Hindlimb muscle (tissue), 1 donor: ENCODE measurements at regions not wholly inside any gene's neighbourhood (a gene's known extent, or its start where the extent isn't known, plus 50 kb on each side); places are given as distances from the start of the nearest gene placed in this dataset.
"Not testable (repeated sequence)": the region's sequence is repeated elsewhere in the genome, so short reads cannot be mapped to it uniquely, and the experiment has no call there.

Experiments
- DNase-seq: peaks from one replicate; pipeline ENCODE4 v3.0.0-alpha.2; 2013

GRCh38 chr19:28196101-28196500 is 1016.9 kb downstream of the UQCRFS1 start:
- no peak for DNase-seq

GRCh38 chr19:28185646-28186045 is 1027.3 kb downstream of the UQCRFS1 start:
- DNase-seq = no peak

- DNase-seq = no peak
Measured at GRCh38 chr19:28184997-28185396, 1028.0 kb downstream of the UQCRFS1 start.

- no peak for DNase-seq
Measured at GRCh38 chr19:28176193-28176592, 1036.8 kb downstream of the UQCRFS1 start.

- DNase-seq = no peak
Measured at GRCh38 chr19:28171983-28172382, 1041.0 kb downstream of the UQCRFS1 start.

GRCh38 chr19:28170066-28170465 is 1042.9 kb downstream of the UQCRFS1 start:
- no peak for DNase-seq

DNA sequence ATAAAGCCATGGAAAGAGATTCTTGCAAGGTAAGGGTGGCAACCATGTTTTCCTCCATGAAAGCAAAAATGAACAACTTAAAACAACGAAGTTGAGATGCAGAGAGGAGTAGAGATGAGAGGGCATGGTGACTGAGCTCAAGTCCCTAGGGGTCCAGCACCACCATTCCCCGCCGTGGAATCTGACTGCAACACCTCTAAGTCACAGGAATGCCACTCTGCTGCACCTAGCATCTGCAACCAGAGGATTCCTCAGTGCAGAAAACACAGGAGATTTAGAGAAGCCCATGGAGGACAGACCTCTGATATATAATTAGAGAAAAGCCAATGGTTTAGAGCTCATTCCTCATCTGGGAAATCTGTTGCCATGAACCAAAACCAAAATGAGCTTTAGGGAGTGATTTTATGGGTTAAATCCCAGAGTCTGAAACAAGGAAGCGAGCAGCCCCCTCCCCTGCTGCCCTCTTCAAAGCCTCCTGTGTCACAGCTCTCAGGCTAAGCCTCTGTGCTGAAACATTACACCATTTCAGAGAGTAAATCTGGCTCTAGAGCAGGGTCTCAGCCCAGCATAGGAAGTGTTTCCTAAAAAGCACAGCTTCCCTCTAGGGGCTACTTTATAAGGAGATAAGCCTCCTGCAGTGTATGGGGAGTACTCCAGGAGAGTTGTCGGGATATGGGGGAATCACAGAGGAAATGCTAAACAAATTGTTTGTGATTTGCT is 1043.6 kb downstream of the UQCRFS1 start:
- peak; percentile 18 for DNase-seq

GRCh38 chr19:28168557-28168956 is 1044.4 kb downstream of the UQCRFS1 start:
- DNase-seq = no peak

DNA sequence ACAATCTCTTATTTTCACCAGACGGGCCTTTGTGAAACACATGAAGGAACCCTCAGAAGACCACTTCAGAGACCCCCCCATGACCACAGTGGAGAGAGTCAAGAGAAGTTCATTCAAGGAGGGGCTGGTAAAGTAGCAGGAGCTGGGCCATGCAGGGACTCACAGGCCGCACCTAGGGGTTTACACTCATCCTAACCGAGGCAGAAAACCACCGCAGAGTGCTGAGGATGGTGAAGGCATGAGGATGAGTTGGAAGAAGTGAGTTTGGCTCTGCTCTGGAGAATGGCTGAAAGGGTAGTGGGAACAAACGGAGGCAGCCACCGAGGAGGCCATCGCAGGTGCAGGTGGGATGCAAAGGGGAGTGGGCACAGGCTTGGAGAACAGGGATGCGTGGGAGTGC is 1046.9 kb downstream of the UQCRFS1 start:
- DNase-seq = no peak

GRCh38 chr19:28164214-28164613 is 1048.7 kb downstream of the UQCRFS1 start:
- DNase-seq = no peak

DNA sequence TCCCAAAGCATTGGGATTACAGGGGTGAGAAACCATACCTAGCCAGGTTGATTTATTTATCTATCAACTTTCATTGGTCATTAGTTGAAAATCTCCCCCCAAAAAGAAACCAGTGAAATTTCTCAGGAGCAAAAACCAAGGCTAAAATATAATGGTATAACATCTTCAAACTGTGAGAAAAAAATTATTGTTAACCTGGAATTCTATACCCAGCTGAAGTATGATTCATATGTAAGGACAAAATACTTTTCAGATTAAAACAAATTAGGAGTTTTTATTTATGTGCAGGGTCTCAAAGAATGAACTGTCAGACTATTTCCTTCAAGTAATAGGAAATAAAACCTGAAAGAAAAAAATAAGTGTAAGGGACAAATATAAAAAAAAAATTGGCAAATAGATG is 1053.9 kb downstream of the UQCRFS1 start:
- DNase-seq = no peak

DNA sequence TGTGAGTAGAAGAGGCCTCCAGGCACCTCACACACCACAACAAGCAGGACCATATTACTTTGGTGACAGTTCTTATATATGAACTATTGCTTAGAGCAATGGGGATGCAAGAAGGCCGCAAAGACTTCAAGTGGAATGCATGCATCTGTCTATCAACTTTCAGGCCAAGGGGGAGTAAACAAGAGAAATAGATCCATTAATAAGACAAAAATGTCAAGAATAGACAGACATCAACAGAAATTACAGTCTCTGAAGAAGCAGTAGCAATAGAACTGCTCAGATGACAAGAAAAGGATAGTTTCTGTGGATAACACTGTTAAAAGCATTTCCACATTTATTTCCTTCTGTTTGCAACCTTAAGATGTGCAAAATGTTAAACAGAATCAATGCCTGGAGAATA is 1057.7 kb downstream of the UQCRFS1 start:
- DNase-seq = no peak

DNA sequence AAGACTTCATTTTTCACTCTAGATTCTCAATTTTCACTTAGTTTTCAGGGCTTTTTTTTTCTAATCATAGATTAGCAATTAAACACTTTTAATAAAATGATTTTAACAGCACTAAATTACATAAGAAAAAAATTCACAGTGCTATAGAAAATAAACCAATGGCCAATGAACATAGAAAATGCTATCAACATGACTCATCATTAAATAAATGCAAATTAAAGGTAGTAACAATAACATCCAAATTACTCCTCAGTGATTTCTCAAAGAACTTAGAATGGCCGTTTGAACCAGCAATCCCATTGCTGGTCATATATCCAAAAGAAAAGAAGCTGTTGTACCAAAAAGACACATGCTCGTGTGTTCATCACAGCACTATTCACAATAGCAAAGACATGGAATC is 1058.9 kb downstream of the UQCRFS1 start:
- DNase-seq = no peak

DNA sequence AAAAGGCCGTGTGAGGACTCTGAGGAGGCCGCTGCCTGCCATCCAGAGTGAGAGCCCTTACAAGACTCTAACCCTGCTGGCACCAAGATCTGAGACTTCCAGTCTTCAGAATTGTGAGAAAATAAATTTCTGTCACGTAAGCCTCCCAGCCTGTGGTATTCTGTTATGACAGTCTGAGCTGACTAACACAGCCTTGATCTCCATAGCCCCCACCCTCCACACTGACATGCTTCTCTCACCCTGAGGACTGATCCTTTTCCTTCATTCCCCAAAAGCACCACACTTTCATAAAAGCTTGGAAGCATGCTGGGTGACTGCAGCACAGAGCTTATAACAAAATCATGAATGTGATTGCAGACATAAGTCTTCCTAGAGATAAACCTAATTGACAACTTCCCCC is 1059.8 kb downstream of the UQCRFS1 start:
- DNase-seq = no peak

- no peak for DNase-seq
Measured at GRCh38 chr19:28152195-28152594, 1060.8 kb downstream of the UQCRFS1 start.

DNA sequence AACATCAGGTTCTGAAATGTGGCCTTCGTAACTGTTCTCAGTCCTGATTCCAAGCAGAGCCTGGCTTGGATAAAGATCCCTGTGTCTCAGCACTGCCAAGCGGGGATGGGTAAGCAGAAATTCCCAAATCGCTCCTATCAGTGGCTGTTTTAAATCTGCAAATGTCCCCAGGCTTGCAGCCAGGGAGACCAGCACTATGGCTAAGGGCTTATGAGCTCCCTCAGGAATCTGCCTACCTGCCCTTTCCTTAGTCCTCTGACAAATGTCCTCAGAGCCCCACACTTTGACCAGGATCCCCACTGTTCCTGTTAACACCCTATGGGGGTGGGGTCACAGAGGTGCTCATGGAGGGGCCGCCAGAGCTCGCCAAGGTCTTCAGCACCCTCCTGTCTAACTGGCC is 1062.8 kb downstream of the UQCRFS1 start:
- no peak for DNase-seq

DNA sequence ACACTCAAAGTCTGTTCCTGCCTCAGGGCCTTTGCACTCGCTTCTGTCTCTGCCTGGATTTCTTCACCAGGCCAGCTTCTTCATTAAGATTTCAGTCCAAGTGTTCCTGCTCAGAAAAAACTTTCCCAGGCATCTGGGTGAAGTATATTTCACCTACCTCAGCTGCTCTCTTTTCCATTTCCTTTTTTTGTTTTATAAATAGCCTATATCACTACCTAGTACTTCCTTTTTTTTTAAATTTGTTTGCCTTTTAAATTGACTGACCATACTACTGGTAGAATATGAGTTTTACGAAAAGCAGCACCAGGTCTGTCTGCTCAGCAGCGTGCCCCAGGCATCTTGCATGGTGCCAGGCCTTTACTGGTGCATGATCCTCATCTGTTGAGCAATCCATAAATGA is 1064.4 kb downstream of the UQCRFS1 start:
- DNase-seq = no peak

- DNase-seq = no peak
Measured at GRCh38 chr19:28142258-28142657, 1070.7 kb downstream of the UQCRFS1 start.

DNA sequence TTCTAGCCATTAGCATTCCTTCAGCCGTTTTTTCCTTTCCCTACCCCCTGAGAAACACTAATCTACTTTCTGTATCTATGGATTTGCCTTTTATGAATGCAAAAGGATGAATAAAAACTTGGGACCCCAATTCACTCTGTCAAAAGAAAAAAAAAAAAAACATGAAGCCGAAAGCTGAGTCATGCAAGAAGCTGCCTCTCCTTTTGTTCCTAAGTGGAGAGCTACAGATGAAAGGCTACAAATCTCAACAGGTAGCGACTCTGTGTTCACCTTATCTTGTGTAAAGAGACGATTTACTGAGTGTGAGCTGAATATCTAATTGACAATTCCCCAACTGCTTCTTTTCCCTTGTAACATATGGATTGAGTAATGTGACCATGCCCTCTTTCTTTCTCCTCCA is 1072.8 kb downstream of the UQCRFS1 start:
- DNase-seq = no peak

GRCh38 chr19:28137772-28138171 is 1075.2 kb downstream of the UQCRFS1 start:
- DNase-seq = no peak

DNA sequence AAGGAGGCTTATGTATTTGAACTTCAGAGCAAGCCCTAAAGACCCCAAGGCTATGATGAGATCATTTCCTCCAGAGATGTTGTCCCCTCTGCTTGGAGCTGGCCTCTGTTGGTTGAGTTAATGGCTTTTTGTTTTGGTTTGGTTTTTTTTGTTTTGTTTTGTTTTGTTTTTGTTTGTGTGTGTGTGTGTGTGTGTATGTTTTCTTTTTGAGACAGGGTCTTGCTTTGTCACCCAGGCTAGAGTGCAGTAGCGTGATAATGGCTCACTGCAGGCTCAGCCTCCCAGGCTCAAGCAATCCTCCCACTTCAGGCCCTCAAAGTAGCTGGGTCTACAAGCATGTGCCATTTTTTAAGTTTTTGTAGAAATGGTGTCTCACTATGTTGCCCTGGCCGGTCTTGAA is 1076.2 kb downstream of the UQCRFS1 start:
- no peak for DNase-seq

- no peak for DNase-seq
Measured at GRCh38 chr19:28135825-28136224, 1077.1 kb downstream of the UQCRFS1 start.

DNA sequence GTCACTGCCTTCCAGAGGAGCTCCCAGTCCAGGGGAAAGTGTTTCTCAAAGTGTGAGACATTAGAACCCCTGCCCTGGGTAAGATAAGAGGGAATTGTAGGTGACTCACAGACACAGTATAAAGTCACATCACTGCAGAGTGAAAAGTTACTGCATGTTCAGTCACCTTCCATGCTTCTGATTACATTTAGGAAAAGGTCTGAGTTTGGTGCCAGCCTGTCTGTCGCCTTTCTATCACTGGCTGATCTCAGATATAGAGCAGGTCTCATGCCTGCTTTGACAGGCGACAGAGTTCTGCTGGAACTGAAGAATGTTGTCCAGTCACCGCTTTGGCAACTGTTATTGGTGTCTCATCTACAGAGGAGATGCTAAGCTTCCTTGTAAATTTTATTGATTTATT is 1078.6 kb downstream of the UQCRFS1 start:
- DNase-seq = no peak

DNA sequence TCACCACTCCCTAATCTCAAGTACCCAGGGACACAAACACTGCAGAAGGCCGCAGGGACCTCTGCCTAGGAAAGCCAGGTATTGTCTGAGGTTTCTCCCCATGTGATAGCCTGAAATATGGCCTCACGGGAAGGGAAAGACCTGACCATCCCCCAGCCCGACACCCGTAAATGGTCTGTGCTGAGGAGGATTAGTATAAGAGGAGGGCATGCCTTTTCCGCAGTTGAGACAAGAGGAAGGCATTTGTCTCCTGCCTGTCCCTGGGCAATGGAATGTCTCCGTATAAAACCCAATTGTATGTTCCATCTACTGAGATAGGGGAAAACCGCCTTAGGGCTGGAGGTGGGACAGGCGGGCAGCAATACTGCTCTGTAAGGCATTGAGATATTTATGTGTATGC is 1082.1 kb downstream of the UQCRFS1 start:
- DNase-seq = not testable (repeated sequence)

- DNase-seq = no peak
Measured at GRCh38 chr19:28130066-28130511, 1082.9 kb downstream of the UQCRFS1 start.
